ENCODE measurements at regions not wholly inside any gene's neighbourhood (a gene's known extent, or its start where the extent isn't known, plus 50 kb on each side); places are given as distances from the start of the nearest gene placed in this dataset.

- TF ChIP-seq CTCF (IDR thresholded peaks at IDR 0.05; ENCODE audit: low read depth, low read length) (no peak), EZH2phosphoT487 (IDR thresholded peaks at IDR 0.05; ENCODE audit: low read depth) (no peak)
Observed at GRCh38 chrX:55167124-55167803, 52.9 kb upstream of the PAGE5 start.
